ENCODE measurements at regions not wholly inside any gene's neighbourhood (a gene's known extent, or its start where the extent isn't known, plus 50 kb on each side); places are given as distances from the start of the nearest gene placed in this dataset.
"Not testable (repeated sequence)": the region's sequence is repeated elsewhere in the genome, so short reads cannot be mapped to it uniquely, and the experiment has no call there.

- H3K27me3 Mint-ChIP-seq (ENCODE audit: low read depth, poor library complexity), result peaks cover 3% of the 10 kb centered on the region
Observed at GRCh38 chr11:25272214-25272613, 775.4 kb downstream of the LUZP2 start.

DNA sequence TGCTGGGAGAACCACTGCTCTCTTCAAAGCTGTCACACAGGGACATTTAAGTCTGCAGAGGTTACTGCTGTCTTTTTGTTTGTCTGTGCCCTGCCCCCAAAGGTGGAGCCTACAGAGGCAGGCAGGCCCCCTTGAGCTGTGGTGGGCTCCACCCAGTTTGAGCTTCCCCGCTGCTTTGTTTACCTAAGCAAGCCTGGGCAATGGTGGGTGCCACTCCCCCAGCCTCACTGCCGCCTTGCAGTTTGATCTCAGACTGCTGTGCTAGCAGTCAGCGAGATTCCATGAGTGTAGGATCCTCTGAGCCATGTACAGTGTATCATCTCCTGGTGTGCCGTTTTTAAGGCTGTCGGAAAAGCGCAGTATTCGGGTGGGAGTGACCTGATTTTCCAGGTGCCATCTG is 784.0 kb downstream of the LUZP2 start:
- H3K4me1 Mint-ChIP-seq; H3K27ac Mint-ChIP-seq; H3K27me3 Mint-ChIP-seq (ENCODE audit: low read depth, poor library complexity); H3K36me3 Mint-ChIP-seq (ENCODE audit: low read depth); H3K4me3 Mint-ChIP-seq; DNase-seq: not testable (repeated sequence)
- H3K9me3 Mint-ChIP-seq, result peaks cover 18% of the 10 kb centered on the region

More at GRCh38 chr11:25272214-25272613, 775.4 kb downstream of the LUZP2 start:
- DNase-seq, result no peak
- H3K36me3 Mint-ChIP-seq (ENCODE audit: low read depth), result no peaks in the 10 kb centered on the region
- H3K4me3 Mint-ChIP-seq, result no peak overlapping the region
- TF ChIP-seq, protein P1, sequence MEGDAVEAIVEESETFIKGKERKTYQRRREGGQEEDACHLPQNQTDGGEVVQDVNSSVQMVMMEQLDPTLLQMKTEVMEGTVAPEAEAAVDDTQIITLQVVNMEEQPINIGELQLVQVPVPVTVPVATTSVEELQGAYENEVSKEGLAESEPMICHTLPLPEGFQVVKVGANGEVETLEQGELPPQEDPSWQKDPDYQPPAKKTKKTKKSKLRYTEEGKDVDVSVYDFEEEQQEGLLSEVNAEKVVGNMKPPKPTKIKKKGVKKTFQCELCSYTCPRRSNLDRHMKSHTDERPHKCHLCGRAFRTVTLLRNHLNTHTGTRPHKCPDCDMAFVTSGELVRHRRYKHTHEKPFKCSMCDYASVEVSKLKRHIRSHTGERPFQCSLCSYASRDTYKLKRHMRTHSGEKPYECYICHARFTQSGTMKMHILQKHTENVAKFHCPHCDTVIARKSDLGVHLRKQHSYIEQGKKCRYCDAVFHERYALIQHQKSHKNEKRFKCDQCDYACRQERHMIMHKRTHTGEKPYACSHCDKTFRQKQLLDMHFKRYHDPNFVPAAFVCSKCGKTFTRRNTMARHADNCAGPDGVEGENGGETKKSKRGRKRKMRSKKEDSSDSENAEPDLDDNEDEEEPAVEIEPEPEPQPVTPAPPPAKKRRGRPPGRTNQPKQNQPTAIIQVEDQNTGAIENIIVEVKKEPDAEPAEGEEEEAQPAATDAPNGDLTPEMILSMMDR (IDR thresholded peaks at IDR 0.05), result no peak
- H3K9me3 Mint-ChIP-seq, result no peaks in the 10 kb centered on the region
- no peak overlapping the region for H3K27ac Mint-ChIP-seq
- no peaks in the 10 kb centered on the region for H3K4me1 Mint-ChIP-seq

DNA sequence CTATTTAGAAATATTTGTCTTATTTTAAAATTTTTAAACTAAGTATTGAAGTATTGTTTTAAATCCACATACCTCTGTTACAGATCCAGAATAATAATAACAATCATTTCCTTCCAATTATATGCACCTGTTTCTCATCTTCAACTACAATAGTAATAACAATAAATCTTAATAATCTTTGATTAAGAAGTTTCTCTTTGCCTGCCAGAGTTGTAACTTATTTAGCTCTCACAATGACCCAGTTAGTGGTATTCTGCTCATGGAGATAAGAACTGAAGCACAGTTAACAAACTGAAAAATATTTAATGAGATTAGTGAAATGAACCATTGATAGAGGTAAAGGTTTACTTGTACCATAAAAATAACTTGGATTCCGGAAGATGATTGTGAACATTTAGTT is 796.3 kb downstream of the LUZP2 start:
- H3K36me3 Mint-ChIP-seq (ENCODE audit: low read depth), result no peaks in the 10 kb centered on the region

GRCh38 chr11:25298450-25298849 is 801.6 kb downstream of the LUZP2 start:
- no peak for DNase-seq
- H3K27me3 Mint-ChIP-seq (ENCODE audit: low read depth, poor library complexity), result no peaks in the 10 kb centered on the region
- no peak overlapping the region for H3K4me3 Mint-ChIP-seq
- no peaks in the 10 kb centered on the region for H3K36me3 Mint-ChIP-seq (ENCODE audit: low read depth)
- H3K4me1 Mint-ChIP-seq, result no peaks in the 10 kb centered on the region
- peaks cover under 1% of the 10 kb centered on the region for H3K9me3 Mint-ChIP-seq
- H3K27ac Mint-ChIP-seq, result no peak overlapping the region
- TF ChIP-seq, protein P1 (IDR thresholded peaks at IDR 0.05), result no peak

More for the DNA sequence above, 796.3 kb downstream of the LUZP2 start:
- no peaks in the 10 kb centered on the region for H3K4me1 Mint-ChIP-seq
- H3K27ac Mint-ChIP-seq, result no peak overlapping the region
- no peaks in the 10 kb centered on the region for H3K9me3 Mint-ChIP-seq
- no peaks in the 10 kb centered on the region for H3K27me3 Mint-ChIP-seq (ENCODE audit: low read depth, poor library complexity)
- DNase-seq, result no peak
- TF ChIP-seq, protein P1 (IDR thresholded peaks at IDR 0.05), result no peak
- no peak overlapping the region for H3K4me3 Mint-ChIP-seq

- H3K4me3 Mint-ChIP-seq, result no peak overlapping the region
- H3K36me3 Mint-ChIP-seq (ENCODE audit: low read depth), result no peaks in the 10 kb centered on the region
- H3K27ac Mint-ChIP-seq, result no peak overlapping the region
- H3K9me3 Mint-ChIP-seq, result peaks cover 8% of the 10 kb centered on the region
- TF ChIP-seq, protein P1 (IDR thresholded peaks at IDR 0.05), result no peak
- H3K27me3 Mint-ChIP-seq (ENCODE audit: low read depth, poor library complexity), result peaks cover 3% of the 10 kb centered on the region
- DNase-seq, result no peak
- H3K4me1 Mint-ChIP-seq, result no peaks in the 10 kb centered on the region
Observed at GRCh38 chr11:25309818-25310217, 813.0 kb downstream of the LUZP2 start.

- Mint-ChIP-seq H3K9me3 (no peaks in the 10 kb centered on the region), H3K4me1 (no peaks in the 10 kb centered on the region), H3K27ac (no peak overlapping the region), H3K36me3 (ENCODE audit: low read depth) (no peaks in the 10 kb centered on the region), H3K27me3 (ENCODE audit: low read depth, poor library complexity) (no peaks in the 10 kb centered on the region), H3K4me3 (no peak overlapping the region)
- no peak for DNase-seq
- TF ChIP-seq, protein P1 (IDR thresholded peaks at IDR 0.05), result no peak
Observed at GRCh38 chr11:25317216-25317615, 820.4 kb downstream of the LUZP2 start.

Measured in nephron progenitor cell (in vitro differentiated cells).